Right lobe of liver (tissue), 6 donors: ENCODE measurements at regions not wholly inside any gene's neighbourhood (a gene's known extent, or its start where the extent isn't known, plus 50 kb on each side); places are given as distances from the start of the nearest gene placed in this dataset.

Experiments used
- ATAC-seq, 4 donors: fragments of 200-7000 bp; cut with Tn5 transposase; one replicate each; pipeline ENCODE4 v1.9.1; 2020; ENCODE audit warnings: mild to moderate bottlenecking in 4 of 4, moderate library complexity in 4 of 4
- DNase-seq, 3 donors: peaks; one replicate each; pipeline ENCODE4 v3.0.0-alpha.2; 2020
- H3K27ac ChIP-seq, 3 donors: fragments of 200-600 bp; one replicate each; pipeline ENCODE4 v1.8.0; 2022
- H3K27me3 ChIP-seq, 2 donors: fragments of 200-600 bp; one replicate each; pipeline ENCODE4 v1.8.0; 2022
- H3K36me3 ChIP-seq, 4 donors: fragments of 200-600 bp; sonication (generic) in 1 of 4; one replicate each; pipeline versions ENCODE4 v1.5.1 to v1.8.0; 2017 to 2022; ENCODE audit warnings: control low read depth in 1 of 4
- H3K4me1 ChIP-seq, 4 donors: fragments of 200-600 bp; sonication (generic) in 1 of 4; one replicate each; pipeline versions ENCODE4 v1.5.1 to v1.8.0; 2017 to 2022; ENCODE audit warnings: control low read depth in 1 of 4
- H3K4me3 ChIP-seq, 3 donors: fragments of 200-600 bp; one replicate each; pipeline ENCODE4 v1.8.0; 2022
- H3K9me3 ChIP-seq, 4 donors: fragments of 200-600 bp; sonication (generic) in 1 of 4; one replicate each; pipeline versions ENCODE4 v1.5.1 to v1.8.0; 2017 to 2022; ENCODE audit warnings: control low read depth in 1 of 4
- CTCF ChIP-seq, 4 donors: fragments of 200-600 bp in 3 of 4; fragments of 450-650 bp in 1 of 4; IDR thresholded peaks; one replicate each; pipeline versions ENCODE4 v1.5.1 to v1.8.0; 2016 to 2022; ENCODE audit warnings: antibody characterized with exemption in 4 of 4, mild to moderate bottlenecking in 2 of 4
- POLR2A ChIP-seq: fragments of 450-650 bp; IDR thresholded peaks from one replicate; pipeline ENCODE4 v1.6.1; 2017; ENCODE audit warnings: antibody characterized with exemption, mild to moderate bottlenecking
- WGBS: methylation state at CpG from one replicate; pipeline ENCODE4 v1.1.6; 2018; ENCODE audit warnings: low coverage, low lambda C conversion rate; ENCODE audit not compliant: insufficient coverage; ENCODE audit errors: missing lambda C conversion rate; 5-methylcytosine and 5-hydroxymethylcytosine counted together
- intact Hi-C, 2 donors: fragments of 100-400 bp; cut with DNase I; formaldehyde crosslinking; loops; one replicate each; pipeline versions ENCODE4 v1.11.2 to v1.14.1; 2022
- donor health status: DM: no; HTN: yes; CAD: no.
- donor health status: DM: no; HTN: no; CAD: no.
- donor health status: DM: no; HTN: no; CAD: no.
- donor health status: DM: no; HTN: yes; CAD: no.
- donor health status: DM: no; HTN: yes; CAD: no.

GRCh38 chr5:12358371-12359090 lies 454.3 kb upstream of the CTNND2 start:
- Histone ChIP-seq H3K27me3 (no peaks in the 10 kb centered on the region), H3K4me1 (no peaks in the 10 kb centered on the region), H3K4me3 (no peak overlapping the region), H3K9me3 (no peaks in the 10 kb centered on the region), H3K27ac (no peak overlapping the region), H3K36me3 (no peaks in the 10 kb centered on the region)
- ATAC-seq (no peak), DNase-seq (no peak)
- intact Hi-C loops, result no loop called here
- 31% methylated on average over 6 of the region's 6 CpGs for WGBS
- TF ChIP-seq CTCF (IDR thresholded peaks at IDR 0.05) (no peak), POLR2A (no peak)

GRCh38 chr5:12357626-12358025 lies 453.4 kb upstream of the CTNND2 start:
- TF ChIP-seq POLR2A (no peak), CTCF (IDR thresholded peaks at IDR 0.05) (no peak)
- 34% methylated on average over 3 of the region's 3 CpGs for WGBS
- intact Hi-C loops, result no loop called here
- Histone ChIP-seq H3K4me1 (no peaks in the 10 kb centered on the region), H3K4me3 (no peak overlapping the region), H3K27me3 (no peaks in the 10 kb centered on the region), H3K9me3 (no peaks in the 10 kb centered on the region), H3K36me3 (no peaks in the 10 kb centered on the region), H3K27ac (no peak overlapping the region)
- ATAC-seq (no peak), DNase-seq (no peak)

GRCh38 chr5:12354686-12355085 lies 450.4 kb upstream of the CTNND2 start:
- Histone ChIP-seq H3K27ac (no peak overlapping the region), H3K36me3 (no peaks in the 10 kb centered on the region), H3K27me3 (no peaks in the 10 kb centered on the region), H3K4me3 (no peak overlapping the region), H3K9me3 (no peaks in the 10 kb centered on the region), H3K4me1 (no peaks in the 10 kb centered on the region)
- intact Hi-C loops, result no loop called here
- WGBS, result 46% methylated on average over 4 of the region's 4 CpGs
- DNase-seq (no peak), ATAC-seq (no peak)
- TF ChIP-seq POLR2A (no peak), CTCF (IDR thresholded peaks at IDR 0.05) (no peak)

GRCh38 chr5:12343558-12343957 lies 439.3 kb upstream of the CTNND2 start:
- ATAC-seq (no peak), DNase-seq (no peak)
- H3K9me3 ChIP-seq, result no peaks in the 10 kb centered on the region
- H3K4me3 ChIP-seq, result no peak overlapping the region
- intact Hi-C loops, result no loop called here
- H3K36me3 ChIP-seq, result no peaks in the 10 kb centered on the region
- no peaks in the 10 kb centered on the region for H3K27me3 ChIP-seq
- WGBS, result 76% methylated on average over 3 of the region's 3 CpGs
- TF ChIP-seq POLR2A, result no peak
- TF ChIP-seq CTCF (IDR thresholded peaks at IDR 0.05), result no peak
- H3K27ac ChIP-seq, result no peak overlapping the region
- no peaks in the 10 kb centered on the region for H3K4me1 ChIP-seq

- Histone ChIP-seq H3K27me3 (no peaks in the 10 kb centered on the region), H3K4me3 (no peak overlapping the region), H3K4me1 (no peaks in the 10 kb centered on the region), H3K27ac (no peak overlapping the region), H3K36me3 (no peaks in the 10 kb centered on the region), H3K9me3 (peaks cover 0 to under 1% (median 0%) of the 10 kb centered on the region in 4 donors)
- no peak for ATAC-seq
- intact Hi-C loops, result no loop called here
- DNase-seq, result no peak
- WGBS, result 27% methylated on average over 3 of the region's 3 CpGs
- TF ChIP-seq POLR2A, result no peak
- no peak for TF ChIP-seq CTCF (IDR thresholded peaks at IDR 0.05)
Observed at GRCh38 chr5:12335938-12336337, 431.7 kb upstream of the CTNND2 start.
